Right forelimb (tissue), 1 donor: ENCODE measurements at regions not wholly inside any gene's neighbourhood (a gene's known extent, or its start where the extent isn't known, plus 50 kb on each side); places are given as distances from the start of the nearest gene placed in this dataset.

Experiments used
- DNase-seq: peaks from one replicate; pipeline ENCODE4 v3.0.0-alpha.2; 2018

- no peak for DNase-seq
These were observed 67.1 kb downstream of the ENGASE start for GRCh38 chr17:79141578-79142355.

- no peak for DNase-seq
These were observed 64.2 kb downstream of the ENGASE start for GRCh38 chr17:79138826-79139225.

GRCh38 chr17:79137789-79138165, 63.2 kb downstream of the ENGASE start:
- DNase-seq = no peak

GRCh38 chr17:79137015-79137788, 62.6 kb downstream of the ENGASE start:
- DNase-seq = no peak

- DNase-seq = no peak
These were observed 62.0 kb downstream of the ENGASE start for GRCh38 chr17:79136596-79136995.
